Lower leg skin (tissue), 4 donors: ENCODE measurements at regions not wholly inside any gene's neighbourhood (a gene's known extent, or its start where the extent isn't known, plus 50 kb on each side); places are given as distances from the start of the nearest gene placed in this dataset.

Experiments used
- DNase-seq, 2 donors: peaks; one replicate each; pipeline ENCODE4 v3.0.0-alpha.2; 2019; ENCODE audit warnings: low spot score in 2 of 2
- H3K4me3 ChIP-seq: fragments of 200-600 bp; sonication (generic); 2 replicates; pipeline ENCODE4 v1.5.1; 2017; ENCODE audit warnings: mild to moderate bottlenecking, low read depth; ENCODE audit not compliant: poor library complexity, severe bottlenecking
- POLR2A ChIP-seq, 2 donors: fragments of 450-650 bp; IDR thresholded peaks; one replicate each; pipeline ENCODE4 v1.6.1; 2016 to 2017; ENCODE audit warnings: antibody characterized with exemption in 2 of 2, mild to moderate bottlenecking in 1 of 2, moderate library complexity in 1 of 2
- WGBS, 2 donors: methylation state at CpG; one replicate each; pipeline ENCODE4 v1.1.5; 2018; 5-methylcytosine and 5-hydroxymethylcytosine counted together
- intact Hi-C: fragments of 100-400 bp; cut with DNase I; formaldehyde crosslinking; loops from one replicate; pipeline ENCODE4 v1.15.0; 2023; ENCODE audit warnings: low total_unique reads
- TF ChIP-seq, protein P1 (sequence below), 3 donors: fragments of 450-650 bp; IDR thresholded peaks; one replicate each; pipeline ENCODE4 v1.5.1; 2016; ENCODE audit warnings: antibody characterized with exemption in 3 of 3, mild to moderate bottlenecking in 3 of 3, moderate library complexity in 2 of 3

GRCh38 chr11:127804747-127805400 is 782.5 kb downstream of the ETS1 start:
- no peak for DNase-seq
- 58 to 59% methylated on average over 2 of the region's 2 CpGs for WGBS, 2 donors
- intact Hi-C loops: no loop called here
- H3K4me3 ChIP-seq: no peak overlapping the region
- TF ChIP-seq, protein P1, sequence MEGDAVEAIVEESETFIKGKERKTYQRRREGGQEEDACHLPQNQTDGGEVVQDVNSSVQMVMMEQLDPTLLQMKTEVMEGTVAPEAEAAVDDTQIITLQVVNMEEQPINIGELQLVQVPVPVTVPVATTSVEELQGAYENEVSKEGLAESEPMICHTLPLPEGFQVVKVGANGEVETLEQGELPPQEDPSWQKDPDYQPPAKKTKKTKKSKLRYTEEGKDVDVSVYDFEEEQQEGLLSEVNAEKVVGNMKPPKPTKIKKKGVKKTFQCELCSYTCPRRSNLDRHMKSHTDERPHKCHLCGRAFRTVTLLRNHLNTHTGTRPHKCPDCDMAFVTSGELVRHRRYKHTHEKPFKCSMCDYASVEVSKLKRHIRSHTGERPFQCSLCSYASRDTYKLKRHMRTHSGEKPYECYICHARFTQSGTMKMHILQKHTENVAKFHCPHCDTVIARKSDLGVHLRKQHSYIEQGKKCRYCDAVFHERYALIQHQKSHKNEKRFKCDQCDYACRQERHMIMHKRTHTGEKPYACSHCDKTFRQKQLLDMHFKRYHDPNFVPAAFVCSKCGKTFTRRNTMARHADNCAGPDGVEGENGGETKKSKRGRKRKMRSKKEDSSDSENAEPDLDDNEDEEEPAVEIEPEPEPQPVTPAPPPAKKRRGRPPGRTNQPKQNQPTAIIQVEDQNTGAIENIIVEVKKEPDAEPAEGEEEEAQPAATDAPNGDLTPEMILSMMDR (IDR thresholded peaks at IDR 0.05): no peak
- no peak for TF ChIP-seq POLR2A (IDR thresholded peaks at IDR 0.05)

GRCh38 chr11:127803755-127804154 is 783.6 kb downstream of the ETS1 start:
- no peak overlapping the region for H3K4me3 ChIP-seq
- no peak for DNase-seq
- TF ChIP-seq, protein P1 (IDR thresholded peaks at IDR 0.05): no peak
- TF ChIP-seq POLR2A (IDR thresholded peaks at IDR 0.05): no peak
- intact Hi-C loops: no loop called here

DNA sequence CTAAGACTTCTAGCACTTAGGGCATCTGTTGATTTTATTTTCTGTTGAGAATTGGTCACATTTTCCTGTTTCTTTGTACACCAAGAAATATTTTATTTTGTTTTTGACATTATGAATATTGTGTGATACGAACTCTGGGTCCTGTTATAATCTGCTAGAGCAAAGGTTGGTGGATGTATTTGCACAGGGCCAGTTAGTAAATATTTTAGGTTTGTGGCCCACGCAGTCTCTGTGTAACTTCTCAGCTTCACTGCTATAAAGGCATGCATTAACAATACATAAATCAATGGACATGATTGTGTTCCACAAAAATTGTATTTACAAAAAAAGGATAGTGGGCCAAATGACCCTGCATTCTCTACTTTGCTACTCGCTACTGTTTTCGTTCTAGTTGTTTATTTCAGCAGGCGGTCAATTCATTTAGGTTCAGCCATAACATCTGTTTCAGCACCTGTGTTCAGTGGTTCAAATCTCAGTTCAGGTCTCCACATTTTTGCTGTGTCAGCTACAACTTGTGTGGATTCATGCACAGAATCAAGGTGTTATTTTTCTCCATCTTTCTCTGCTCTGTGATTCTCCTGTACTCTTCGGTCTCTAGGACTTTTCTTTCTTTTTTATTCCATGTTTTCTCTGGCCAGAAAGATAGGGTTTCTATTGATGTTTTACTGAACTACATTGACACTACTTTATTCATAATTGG is 786.2 kb downstream of the ETS1 start:
- no peak for TF ChIP-seq POLR2A (IDR thresholded peaks at IDR 0.05)
- TF ChIP-seq, protein P1 (IDR thresholded peaks at IDR 0.05): no peak
- intact Hi-C loops: no loop called here
- H3K4me3 ChIP-seq: no peak overlapping the region
- 90 to 91% methylated on average over 6 of the region's 6 CpGs for WGBS, 2 donors
- DNase-seq: no peak

DNA sequence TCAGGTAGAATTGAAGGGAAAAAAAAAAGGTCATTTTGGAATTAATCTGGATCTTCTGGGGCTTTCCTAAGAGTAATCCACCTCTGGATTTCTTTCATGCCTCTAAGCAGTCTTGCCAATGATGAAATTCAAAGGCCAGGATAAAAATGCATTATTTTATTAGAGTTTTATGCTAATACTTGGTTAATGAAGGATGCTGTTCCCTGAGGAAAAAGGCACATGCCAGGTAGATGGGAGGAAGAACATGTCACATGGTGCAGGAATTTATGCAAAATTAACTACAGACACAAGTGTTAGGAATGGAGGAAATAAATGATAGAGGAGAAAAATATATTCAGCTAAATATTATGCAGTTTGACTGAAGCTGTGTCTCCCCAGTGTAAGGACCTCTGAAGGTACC is 792.0 kb downstream of the ETS1 start:
- DNase-seq: no peak
- intact Hi-C loops: no loop called here
- TF ChIP-seq POLR2A (IDR thresholded peaks at IDR 0.05): no peak
- TF ChIP-seq, protein P1 (IDR thresholded peaks at IDR 0.05): no peak
- no peak overlapping the region for H3K4me3 ChIP-seq

- H3K4me3 ChIP-seq: no peak overlapping the region
- TF ChIP-seq, protein P1 (IDR thresholded peaks at IDR 0.05): no peak
- no peak for TF ChIP-seq POLR2A (IDR thresholded peaks at IDR 0.05)
- WGBS, 2 donors: 81 to 84% methylated on average over 7 of the region's 7 CpGs
- DNase-seq: no peak
- intact Hi-C loops: no loop called here
Measured at GRCh38 chr11:127791844-127792243, 791.3 kb upstream of the KIRREL3 start.
